Activated CD8-positive, alpha-beta T cell treated with anti-CD3 and anti-CD28 coated beads for 36 hours (primary cell): ENCODE measurements at regions not wholly inside any gene's neighbourhood (a gene's known extent, or its start where the extent isn't known, plus 50 kb on each side); places are given as distances from the start of the nearest gene placed in this dataset.
"Not testable (repeated sequence)": the region's sequence is repeated elsewhere in the genome, so short reads cannot be mapped to it uniquely, and the experiment has no call there.

Experiments
- ATAC-seq: fragments of 200-7000 bp; cut with Tn5 transposase; one replicate; pipeline ENCODE4 v1.10.0; 2021; ENCODE audit warnings: mild to moderate bottlenecking, moderate library complexity
- CTCF ChIA-PET: fragments of 350-600 bp; sonication (Branson Sonifier 250); formaldehyde crosslinking; loops from one replicate; lab custom pipeline; 2021; ENCODE audit warnings: antibody characterized with exemption; lab: Charles Lee
- POLR2A ChIA-PET: fragments of 350-600 bp; sonication (Branson Sonifier 250); formaldehyde crosslinking; loops from one replicate; lab custom pipeline; 2021; ENCODE audit warnings: antibody characterized with exemption; lab: Charles Lee
- DNase-seq: peaks from one replicate; pipeline ENCODE4 v3.0.0-alpha.2; 2020
- H3K27ac Mint-ChIP-seq: one replicate; pipeline ENCODE4 v1.8.0; 2021; ENCODE audit warnings: mild to moderate bottlenecking, mixed read lengths
- H3K27me3 Mint-ChIP-seq: one replicate; pipeline ENCODE4 v1.8.0; 2021; ENCODE audit warnings: mixed read lengths
- H3K36me3 Mint-ChIP-seq: one replicate; pipeline ENCODE4 v1.8.0; 2021; ENCODE audit warnings: low read depth, mixed read lengths
- H3K4me1 Mint-ChIP-seq: one replicate; pipeline ENCODE4 v1.8.0; 2021; ENCODE audit warnings: low read depth, mixed read lengths
- H3K4me3 Mint-ChIP-seq: one replicate; pipeline ENCODE4 v1.8.0; 2021; ENCODE audit warnings: mild to moderate bottlenecking, moderate library complexity, mixed read lengths
- H3K9me3 Mint-ChIP-seq: one replicate; pipeline ENCODE4 v1.8.0; 2021; ENCODE audit warnings: mixed read lengths
- CTCF ChIP-seq: fragments of 200-600 bp; IDR thresholded peaks from one replicate; pipeline ENCODE4 v1.8.0; 2022; ENCODE audit warnings: antibody characterized with exemption, mild to moderate bottlenecking
- intact Hi-C: fragments of 100-400 bp; cut with micrococcal nuclease; formaldehyde crosslinking; loops from one replicate; pipeline ENCODE4 v1.10.0; 2022

- H3K4me1 Mint-ChIP-seq: no peaks in the 10 kb centered on the region
- intact Hi-C loops: no loop called here
- H3K4me3 Mint-ChIP-seq: no peak overlapping the region
- ChIA-PET CTCF (no interaction called here), POLR2A (no interaction called here)
- ATAC-seq (no peak), DNase-seq (no peak)
- H3K27me3 Mint-ChIP-seq: no peaks in the 10 kb centered on the region
- H3K9me3 Mint-ChIP-seq: peaks cover 7% of the 10 kb centered on the region
- no peak overlapping the region for H3K27ac Mint-ChIP-seq
- H3K36me3 Mint-ChIP-seq: no peaks in the 10 kb centered on the region
- TF ChIP-seq CTCF: no peak
These were observed 680.4 kb upstream of the POM121L12 start for GRCh38 chr7:52355053-52355452.

DNA sequence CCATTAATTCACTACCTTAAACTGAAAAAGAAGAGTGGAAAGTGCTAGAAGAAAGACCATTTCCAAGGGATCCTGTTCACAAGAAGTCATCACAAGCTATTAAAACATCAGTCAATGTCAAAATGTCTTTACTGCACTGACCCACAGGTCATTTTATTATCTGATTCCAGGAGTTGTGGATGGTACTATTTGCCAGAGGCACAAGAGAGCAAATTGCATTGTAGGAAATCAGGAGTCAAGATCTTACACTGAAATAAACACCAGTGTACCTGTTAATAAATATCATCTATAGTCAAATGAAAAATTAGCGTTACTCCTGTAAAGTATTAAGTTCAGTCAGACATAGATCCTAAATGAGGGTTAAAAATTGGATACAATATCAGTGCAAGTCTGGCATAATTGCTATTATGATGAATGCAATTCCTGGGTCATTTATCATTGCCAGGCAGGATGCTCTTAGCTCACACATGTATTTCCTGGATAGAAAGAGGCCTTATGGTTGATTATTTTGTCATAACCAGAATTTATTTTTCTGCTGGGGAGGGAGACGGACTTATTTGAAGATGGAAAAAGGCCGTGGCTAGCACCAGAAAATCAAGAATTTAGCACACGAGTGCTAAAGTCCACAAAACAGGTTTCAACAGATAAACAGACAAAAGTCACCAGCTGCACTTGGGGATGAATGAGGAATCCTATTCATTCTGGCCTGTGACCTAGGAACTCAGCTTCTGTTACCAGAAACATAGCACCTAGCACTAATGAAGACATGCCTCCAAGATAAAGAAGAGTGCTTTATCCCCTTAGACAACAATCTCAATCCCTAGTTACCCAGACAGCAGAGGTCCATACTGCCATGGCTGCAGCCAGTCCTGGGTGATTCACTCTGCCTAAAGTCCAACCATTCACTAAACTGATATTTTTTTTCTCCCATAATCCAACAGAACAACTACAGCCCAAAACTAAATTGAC, 683.1 kb upstream of the POM121L12 start:
- DNase-seq: no peak
- H3K27me3 Mint-ChIP-seq: no peaks in the 10 kb centered on the region
- TF ChIP-seq CTCF: no peak
- H3K27ac Mint-ChIP-seq: no peak overlapping the region
- POLR2A ChIA-PET: no interaction called here
- intact Hi-C loops: no loop called here
- H3K9me3 Mint-ChIP-seq: peaks cover 8% of the 10 kb centered on the region
- H3K4me3 Mint-ChIP-seq: no peak overlapping the region
- CTCF ChIA-PET: no interaction called here
- H3K36me3 Mint-ChIP-seq: no peaks in the 10 kb centered on the region
- no peaks in the 10 kb centered on the region for H3K4me1 Mint-ChIP-seq
- ATAC-seq: no peak

GRCh38 chr7:52344015-52344414, 691.4 kb upstream of the POM121L12 start:
- H3K9me3 Mint-ChIP-seq: peaks cover 6% of the 10 kb centered on the region
- ChIA-PET POLR2A (no interaction called here), CTCF (no interaction called here)
- no peaks in the 10 kb centered on the region for H3K36me3 Mint-ChIP-seq
- no peaks in the 10 kb centered on the region for H3K4me1 Mint-ChIP-seq
- no peak overlapping the region for H3K27ac Mint-ChIP-seq
- H3K27me3 Mint-ChIP-seq: no peaks in the 10 kb centered on the region
- no peak for DNase-seq
- TF ChIP-seq CTCF: no peak
- no peak for ATAC-seq
- intact Hi-C loops: no loop called here
- H3K4me3 Mint-ChIP-seq: no peak overlapping the region

DNA sequence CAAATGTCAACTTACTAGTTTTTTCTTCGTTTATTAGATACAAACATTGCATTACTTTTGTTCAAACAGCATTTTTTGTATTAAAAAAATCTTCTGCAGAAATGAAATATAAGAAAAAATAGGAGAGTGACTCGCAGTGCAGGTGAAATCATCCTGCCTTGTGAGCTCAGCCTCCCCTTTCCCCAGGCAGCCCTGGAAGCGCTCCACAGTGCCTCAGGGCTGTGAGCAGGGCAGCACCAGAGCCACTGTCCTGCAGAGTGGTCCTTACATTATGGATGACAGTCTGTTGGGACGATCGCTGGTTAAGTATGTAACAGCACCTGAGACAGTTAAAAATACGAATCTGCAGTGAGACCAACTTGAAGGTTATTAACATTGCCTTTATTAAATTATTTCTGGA, 695.4 kb upstream of the POM121L12 start:
- CTCF ChIA-PET: no interaction called here

DNA sequence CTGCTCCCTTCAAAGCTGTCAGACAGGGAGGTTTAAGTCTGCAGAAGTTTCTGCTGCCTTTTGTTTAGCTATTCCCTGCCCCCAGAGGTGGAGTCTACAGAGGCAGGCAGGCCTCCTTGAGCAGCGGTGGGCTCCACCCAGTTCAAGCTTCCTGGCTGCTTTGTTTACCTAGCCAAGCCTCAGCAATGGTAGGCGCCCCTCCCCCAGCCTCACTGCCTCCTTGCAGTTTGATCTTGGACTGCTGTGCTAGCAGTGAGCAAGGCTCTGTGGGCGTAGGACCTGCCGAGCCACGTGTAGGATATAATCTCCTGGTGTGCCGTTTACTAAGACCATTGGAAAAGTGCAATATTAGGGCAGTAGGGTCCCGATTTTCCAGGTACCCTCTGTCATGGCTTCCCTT, 707.1 kb upstream of the POM121L12 start:
- H3K4me3 Mint-ChIP-seq, H3K27ac Mint-ChIP-seq, intact Hi-C loops, H3K4me1 Mint-ChIP-seq, ATAC-seq, H3K9me3 Mint-ChIP-seq, POLR2A ChIA-PET, H3K27me3 Mint-ChIP-seq, CTCF ChIA-PET, H3K36me3 Mint-ChIP-seq: not testable (repeated sequence)
- DNase-seq: peak; percentile 20

More for the DNA sequence above, 695.4 kb upstream of the POM121L12 start:
- DNase-seq (no peak), ATAC-seq (no peak)
- no peaks in the 10 kb centered on the region for H3K4me1 Mint-ChIP-seq
- TF ChIP-seq CTCF: no peak
- H3K36me3 Mint-ChIP-seq: no peaks in the 10 kb centered on the region
- H3K9me3 Mint-ChIP-seq: peaks cover 1% of the 10 kb centered on the region
- H3K4me3 Mint-ChIP-seq: no peak overlapping the region
- no peaks in the 10 kb centered on the region for H3K27me3 Mint-ChIP-seq
- H3K27ac Mint-ChIP-seq: no peak overlapping the region
- intact Hi-C loops: no loop called here
- POLR2A ChIA-PET: no interaction called here
